Ishikawa (cell line): ENCODE measurements at regions not wholly inside any gene's neighbourhood (a gene's known extent, or its start where the extent isn't known, plus 50 kb on each side); places are given as distances from the start of the nearest gene placed in this dataset.

Source experiments
- CEBPB ChIP-seq: IDR thresholded peaks from 2 replicates; pipeline ENCODE4 v1.6.1; 2012
- CREB1 ChIP-seq: IDR thresholded peaks from 2 replicates; pipeline ENCODE4 v1.6.1; 2012; ENCODE audit warnings: low read depth
- EGR1 ChIP-seq: IDR thresholded peaks from 2 replicates; pipeline ENCODE4 v1.6.1; 2012
- EP300 ChIP-seq: IDR thresholded peaks from 2 replicates; pipeline ENCODE4 v1.6.1; 2012; ENCODE audit warnings: borderline replicate concordance
- NFIC ChIP-seq: IDR thresholded peaks from 2 replicates; pipeline ENCODE4 v1.6.1; 2012
- RAD21 ChIP-seq: IDR thresholded peaks from 2 replicates; pipeline ENCODE4 v1.6.1; 2012; ENCODE audit warnings: low read depth
- REST ChIP-seq: IDR thresholded peaks from 2 replicates; pipeline ENCODE4 v1.6.1; 2012; ENCODE audit warnings: low read depth, mild to moderate bottlenecking
- TAF1 ChIP-seq: IDR thresholded peaks from 2 replicates; pipeline ENCODE4 v1.6.1; 2012; ENCODE audit warnings: low read depth, mild to moderate bottlenecking
- TCF12 ChIP-seq: IDR thresholded peaks from 2 replicates; pipeline ENCODE4 v1.6.1; 2012; ENCODE audit warnings: low read depth
- TEAD4 ChIP-seq: IDR thresholded peaks from 2 replicates; pipeline ENCODE4 v1.6.1; 2012
- USF1 ChIP-seq: IDR thresholded peaks from 2 replicates; pipeline ENCODE4 v1.6.1; 2012
- TF ChIP-seq, protein P1 (sequence below): IDR thresholded peaks from 2 replicates; pipeline ENCODE4 v1.6.1; 2012

- TF ChIP-seq TCF12: no peak
- no peak for TF ChIP-seq TEAD4
- no peak for TF ChIP-seq USF1
- TF ChIP-seq CEBPB: no peak
- no peak for TF ChIP-seq RAD21
- TF ChIP-seq TAF1: no peak
- TF ChIP-seq EP300: no peak
- TF ChIP-seq, protein P1, sequence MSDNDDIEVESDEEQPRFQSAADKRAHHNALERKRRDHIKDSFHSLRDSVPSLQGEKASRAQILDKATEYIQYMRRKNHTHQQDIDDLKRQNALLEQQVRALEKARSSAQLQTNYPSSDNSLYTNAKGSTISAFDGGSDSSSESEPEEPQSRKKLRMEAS: no peak
- no peak for TF ChIP-seq EGR1
- no peak for TF ChIP-seq CREB1
- TF ChIP-seq REST: no peak
- TF ChIP-seq NFIC: no peak
Observed at GRCh38 chr14:53316504-53316903, 163.4 kb upstream of the DDHD1 start.
